ENCODE measurements at regions not wholly inside any gene's neighbourhood (a gene's known extent, or its start where the extent isn't known, plus 50 kb on each side); places are given as distances from the start of the nearest gene placed in this dataset.

- Histone ChIP-seq H4K20me1 (ENCODE audit: insufficient read depth, low read length) (no peaks in the 10 kb centered on the region), H3K79me2 (ENCODE audit: low read length) (no peaks in the 10 kb centered on the region), H3K27me3 (replicated peaks; ENCODE audit: insufficient read depth, low read length) (no peaks in the 10 kb centered on the region), H3K9ac (ENCODE audit: low read length) (no peak overlapping the region), H3K4me3 (ENCODE audit: low read length) (no peak overlapping the region), H3K9me3 (replicated peaks; ENCODE audit: insufficient read depth, low read length) (no peaks in the 10 kb centered on the region), H3K27ac (ENCODE audit: low read length) (no peak overlapping the region), H3K9me2 (replicated peaks; ENCODE audit: insufficient read depth, low read length) (no peaks in the 10 kb centered on the region), H3K36me3 (replicated peaks; ENCODE audit: insufficient read depth, low read length) (no peaks in the 10 kb centered on the region), H2AFZ (ENCODE audit: low read length) (no peak overlapping the region), H3F3A (ENCODE audit: insufficient read depth, low read length) (no peaks in the 10 kb centered on the region), H3K4me1 (ENCODE audit: low read length) (no peaks in the 10 kb centered on the region), H3K4me2 (ENCODE audit: low read depth, low read length) (no peak overlapping the region)
- TF ChIP-seq EZH2phosphoT487 (IDR thresholded peaks at IDR 0.05; ENCODE audit: low read length) = no peak
- no peak for TF ChIP-seq CTCF (IDR thresholded peaks at IDR 0.05; ENCODE audit: low read length)
- no peak for TF ChIP-seq EZH2 (optimal IDR thresholded peaks at IDR 0.05; ENCODE audit: low read depth, low read length)
- DNase-seq = no peak
Observed at GRCh38 chr14:75341620-75342019, 63.0 kb downstream of the FOS start.

GRCh38 chr14:75342762-75343599 is 64.4 kb downstream of the FOS start:
- Histone ChIP-seq H3K9me2 (replicated peaks; ENCODE audit: insufficient read depth, low read length) (no peaks in the 10 kb centered on the region), H3K27ac (ENCODE audit: low read length) (no peak overlapping the region), H3K4me2 (ENCODE audit: low read depth, low read length) (no peak overlapping the region), H3K79me2 (ENCODE audit: low read length) (no peaks in the 10 kb centered on the region), H3K36me3 (replicated peaks; ENCODE audit: insufficient read depth, low read length) (no peaks in the 10 kb centered on the region), H3F3A (ENCODE audit: insufficient read depth, low read length) (no peaks in the 10 kb centered on the region), H3K27me3 (replicated peaks; ENCODE audit: insufficient read depth, low read length) (no peaks in the 10 kb centered on the region), H3K4me1 (ENCODE audit: low read length) (no peaks in the 10 kb centered on the region), H3K9me3 (replicated peaks; ENCODE audit: insufficient read depth, low read length) (no peaks in the 10 kb centered on the region), H3K9ac (ENCODE audit: low read length) (no peak overlapping the region), H2AFZ (ENCODE audit: low read length) (no peak overlapping the region), H3K4me3 (ENCODE audit: low read length) (no peak overlapping the region), H4K20me1 (ENCODE audit: insufficient read depth, low read length) (no peaks in the 10 kb centered on the region)
- no peak for DNase-seq
- no peak for TF ChIP-seq EZH2phosphoT487 (IDR thresholded peaks at IDR 0.05; ENCODE audit: low read length)
- no peak for TF ChIP-seq CTCF (IDR thresholded peaks at IDR 0.05; ENCODE audit: low read length)
- TF ChIP-seq EZH2 (optimal IDR thresholded peaks at IDR 0.05; ENCODE audit: low read depth, low read length) = no peak

GRCh38 chr14:75343911-75344310 is 65.3 kb downstream of the FOS start:
- Histone ChIP-seq H3K9me3 (replicated peaks; ENCODE audit: insufficient read depth, low read length) (no peaks in the 10 kb centered on the region), H3K9me2 (replicated peaks; ENCODE audit: insufficient read depth, low read length) (no peaks in the 10 kb centered on the region), H3F3A (ENCODE audit: insufficient read depth, low read length) (no peaks in the 10 kb centered on the region), H3K36me3 (replicated peaks; ENCODE audit: insufficient read depth, low read length) (no peaks in the 10 kb centered on the region), H3K79me2 (ENCODE audit: low read length) (no peaks in the 10 kb centered on the region), H3K27me3 (replicated peaks; ENCODE audit: insufficient read depth, low read length) (no peaks in the 10 kb centered on the region), H3K4me2 (ENCODE audit: low read depth, low read length) (no peak overlapping the region), H4K20me1 (ENCODE audit: insufficient read depth, low read length) (no peaks in the 10 kb centered on the region), H3K27ac (ENCODE audit: low read length) (no peak overlapping the region), H3K4me3 (ENCODE audit: low read length) (no peak overlapping the region), H2AFZ (ENCODE audit: low read length) (no peak overlapping the region), H3K9ac (ENCODE audit: low read length) (no peak overlapping the region), H3K4me1 (ENCODE audit: low read length) (no peaks in the 10 kb centered on the region)
- DNase-seq = no peak
- no peak for TF ChIP-seq CTCF (IDR thresholded peaks at IDR 0.05; ENCODE audit: low read length)
- TF ChIP-seq EZH2 (optimal IDR thresholded peaks at IDR 0.05; ENCODE audit: low read depth, low read length) = no peak

All from MM.1S (cell line).